ENCODE measurements at regions not wholly inside any gene's neighbourhood (a gene's known extent, or its start where the extent isn't known, plus 50 kb on each side); places are given as distances from the start of the nearest gene placed in this dataset.
"Not testable (repeated sequence)": the region's sequence is repeated elsewhere in the genome, so short reads cannot be mapped to it uniquely, and the experiment has no call there.

DNA sequence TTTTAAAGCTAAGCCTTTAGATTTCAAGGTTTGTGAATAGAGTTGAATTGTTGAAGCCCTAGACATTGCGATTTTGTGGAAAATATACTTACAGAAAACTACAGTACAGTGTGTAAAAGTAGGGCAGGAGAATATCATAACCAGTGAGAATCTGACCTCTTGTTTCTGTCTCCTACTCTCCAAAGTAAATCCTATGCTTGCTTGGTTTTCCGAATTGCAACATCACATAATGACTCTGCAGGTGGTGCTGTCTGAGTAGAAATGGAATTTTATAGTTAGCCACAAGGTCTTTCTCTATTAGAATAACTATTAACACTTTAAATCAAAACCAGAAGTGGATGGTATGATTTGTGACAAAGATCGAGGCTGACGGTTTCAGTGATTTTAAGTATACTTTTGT, 505.6 kb downstream of the RAPGEF2 start:
- in situ Hi-C loops (cut with HindIII; ENCODE audit: low sequenced_read_pairs), result no loop called here

GRCh38 chr4:159632031-159632430, 529.2 kb downstream of the RAPGEF2 start:
- in situ Hi-C loops (cut with HindIII; ENCODE audit: low sequenced_read_pairs), result no loop called here

GRCh38 chr4:159639671-159640323, 536.9 kb downstream of the RAPGEF2 start:
- in situ Hi-C loops (cut with HindIII; ENCODE audit: low sequenced_read_pairs), result loop anchor here (5.0 kb wide), 1 partner anchor 42 kb away; no protein-coding TSS in a partner anchor

DNA sequence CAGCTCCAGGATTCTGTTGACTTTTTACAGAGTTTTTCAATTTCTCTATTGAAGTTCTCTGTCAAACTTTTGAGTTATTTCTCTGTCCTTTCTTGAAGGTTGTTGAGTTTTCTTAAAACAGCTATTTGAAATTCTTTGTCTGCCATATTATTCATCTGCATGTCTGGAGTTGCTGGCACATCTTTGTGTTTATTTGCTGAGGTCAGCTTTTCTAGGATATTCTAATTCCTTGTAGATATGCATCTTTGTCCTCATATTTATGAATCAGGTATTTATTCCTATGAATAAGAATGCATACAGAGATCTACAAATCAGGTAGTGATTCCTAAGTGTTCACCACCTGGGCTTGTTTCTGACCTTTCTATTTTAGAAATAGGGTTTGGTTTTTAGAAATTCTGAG, 546.4 kb downstream of the RAPGEF2 start:
- in situ Hi-C loops (cut with HindIII; ENCODE audit: low sequenced_read_pairs), result no loop called here

DNA sequence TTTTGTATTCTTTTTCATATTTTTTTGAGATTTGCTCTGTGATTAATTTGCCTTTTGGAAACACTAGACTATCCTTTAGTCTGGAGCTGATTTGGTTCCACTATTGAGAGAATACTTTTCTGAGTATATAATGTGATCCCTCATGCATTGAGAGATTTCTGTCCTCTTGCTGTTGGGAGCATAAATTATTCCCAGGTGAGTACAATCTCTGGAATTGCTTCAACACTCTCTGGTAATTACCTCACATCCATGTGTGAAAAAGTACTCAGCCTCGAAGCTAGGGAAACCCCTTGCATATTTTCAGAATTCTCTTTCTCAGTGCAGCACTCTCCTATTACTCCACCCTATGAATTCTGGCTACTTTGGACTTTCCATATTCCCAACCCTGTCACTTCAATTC, 550.0 kb downstream of the RAPGEF2 start:
- in situ Hi-C loops (cut with HindIII; ENCODE audit: low sequenced_read_pairs), result no loop called here

GRCh38 chr4:159655547-159655946, 552.7 kb downstream of the RAPGEF2 start:
- in situ Hi-C loops (cut with HindIII; ENCODE audit: low sequenced_read_pairs), result no loop called here

- in situ Hi-C loops (cut with HindIII; ENCODE audit: low sequenced_read_pairs), result no loop called here
These were observed 566.2 kb downstream of the RAPGEF2 start for GRCh38 chr4:159669094-159669493.

- in situ Hi-C loops (cut with HindIII; ENCODE audit: low sequenced_read_pairs), result no loop called here
These were observed 570.3 kb downstream of the RAPGEF2 start for GRCh38 chr4:159673221-159673620.

DNA sequence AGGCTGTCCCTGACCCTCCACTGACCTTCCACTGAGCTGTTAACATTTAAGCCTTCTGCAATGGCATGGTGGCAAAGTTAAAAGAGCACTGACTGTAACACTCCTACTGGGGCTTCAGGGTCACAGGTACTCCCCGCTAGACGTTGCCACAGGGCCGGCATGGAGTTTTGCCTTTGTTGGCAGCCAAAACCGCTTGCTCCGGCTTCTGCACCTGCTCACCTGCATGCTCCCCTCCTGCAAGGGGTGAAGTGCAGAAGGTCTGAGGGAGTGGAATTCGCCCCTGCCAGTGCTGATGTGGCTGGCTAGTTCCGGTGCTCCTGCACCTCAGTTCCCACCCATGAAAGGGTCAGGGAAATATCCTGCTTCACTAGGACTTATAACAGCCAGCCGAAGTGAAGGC, 571.4 kb downstream of the RAPGEF2 start:
- in situ Hi-C loops (cut with HindIII; ENCODE audit: low sequenced_read_pairs), result no loop called here

- in situ Hi-C loops (cut with HindIII; ENCODE audit: low sequenced_read_pairs), result no loop called here
These were observed 574.6 kb downstream of the RAPGEF2 start for GRCh38 chr4:159677521-159677920.

DNA sequence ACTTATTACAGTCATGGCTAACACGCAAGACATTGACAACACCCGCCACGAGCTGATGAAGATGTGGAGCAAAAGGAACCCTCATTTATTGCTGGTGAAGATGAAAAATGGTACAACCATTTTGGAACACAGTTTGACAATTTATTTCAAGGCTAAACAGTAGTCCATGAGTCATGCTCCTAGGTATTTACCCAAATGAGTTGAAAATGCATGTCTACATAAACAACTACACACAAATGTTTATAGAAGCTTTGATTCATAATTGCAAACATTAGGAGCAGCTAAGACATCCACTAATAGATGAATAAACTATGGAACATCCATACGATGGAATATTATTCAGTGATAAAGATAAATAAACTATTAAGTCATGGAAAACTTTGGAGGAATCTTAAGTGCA, 580.1 kb downstream of the RAPGEF2 start:
- in situ Hi-C loops (cut with HindIII; ENCODE audit: low sequenced_read_pairs), result no loop called here

- in situ Hi-C loops (cut with HindIII; ENCODE audit: low sequenced_read_pairs), result no loop called here
These were observed 581.2 kb downstream of the RAPGEF2 start for GRCh38 chr4:159684061-159684460.

DNA sequence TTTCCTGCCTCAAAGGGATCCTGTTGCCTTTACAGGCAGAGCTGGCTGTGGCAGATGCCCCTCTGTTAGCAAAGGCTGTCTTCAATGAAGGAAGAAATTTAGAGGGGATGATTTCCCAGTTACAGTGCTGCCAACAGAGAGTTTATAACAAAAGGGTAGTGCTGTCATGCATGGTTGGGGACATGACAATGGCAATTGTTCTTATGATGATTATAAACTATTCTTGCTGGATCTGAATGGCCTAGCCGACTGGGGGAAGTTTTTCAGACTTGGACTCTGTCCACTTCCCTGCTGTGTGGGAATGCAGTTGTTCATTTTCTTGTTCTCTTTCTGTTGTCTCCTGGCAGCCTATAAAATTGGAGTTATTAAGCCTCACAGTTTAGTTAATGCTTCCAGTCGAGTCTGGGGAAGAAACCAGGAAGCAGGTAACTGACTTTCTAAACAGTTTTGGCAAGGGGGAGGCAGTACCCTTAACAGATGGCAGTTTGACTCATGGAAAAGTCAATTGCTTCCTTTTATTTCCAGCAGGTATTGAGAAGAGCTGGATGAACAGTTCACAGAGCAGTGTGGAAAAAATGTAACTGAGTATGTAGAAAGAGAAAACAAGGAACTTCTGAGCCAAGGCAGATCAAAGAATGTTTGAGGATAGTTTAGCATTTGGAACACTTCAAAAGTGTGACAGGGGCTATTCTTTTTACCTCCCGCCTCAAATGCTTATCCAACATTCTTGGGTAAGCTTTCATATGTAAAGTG, 582.6 kb downstream of the RAPGEF2 start:
- in situ Hi-C loops (cut with HindIII; ENCODE audit: low sequenced_read_pairs), result no loop called here

- in situ Hi-C loops (cut with HindIII; ENCODE audit: low sequenced_read_pairs), result no loop called here
These were observed 586.6 kb downstream of the RAPGEF2 start for GRCh38 chr4:159689526-159689925.

DNA sequence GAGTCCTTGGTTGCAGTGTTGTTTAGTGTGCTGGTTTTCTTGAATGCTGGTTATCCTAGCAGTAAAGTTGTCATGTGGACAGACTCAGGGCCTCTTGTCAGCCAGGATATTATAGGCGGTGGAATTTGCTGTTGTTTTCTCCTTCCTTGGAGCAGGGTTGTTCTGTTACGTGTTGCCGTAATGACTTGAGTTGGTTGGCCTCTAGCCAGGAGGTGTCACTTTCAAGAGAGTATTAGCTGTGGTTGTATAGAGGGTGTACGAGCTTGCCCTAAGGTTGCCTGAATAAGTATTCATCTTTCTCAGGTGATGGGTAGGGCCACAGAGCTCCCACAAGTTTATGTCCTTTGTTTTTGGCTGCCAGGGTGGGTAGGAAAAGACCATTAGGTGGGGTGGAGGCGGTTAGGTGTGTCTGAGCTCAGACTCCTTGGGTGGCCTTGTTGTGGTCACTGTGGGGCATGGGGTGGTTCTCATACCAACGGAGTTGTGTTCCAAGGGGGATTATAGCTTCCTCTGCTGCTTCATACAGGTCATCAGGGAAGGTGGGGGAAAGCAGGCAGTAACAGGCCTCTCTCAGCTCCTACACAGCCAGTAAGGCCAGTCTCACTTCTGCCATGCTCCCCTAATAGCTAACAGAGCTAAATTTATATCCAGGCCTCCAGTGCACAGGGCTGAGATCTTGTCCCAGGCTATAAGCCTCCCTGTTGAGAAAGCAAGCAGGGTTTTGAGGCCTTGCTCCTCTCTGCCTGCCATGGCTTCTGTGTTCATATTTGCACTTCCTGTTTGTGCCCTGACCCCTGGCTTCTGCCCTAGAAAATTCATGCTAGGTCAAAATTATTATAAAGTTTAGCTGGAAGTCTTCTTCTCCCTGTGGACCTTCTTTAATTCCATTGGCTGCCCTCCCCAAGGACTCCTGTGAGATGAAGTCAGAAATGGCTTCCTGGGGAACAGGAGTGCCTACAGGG, 594.7 kb downstream of the RAPGEF2 start:
- in situ Hi-C loops (cut with HindIII; ENCODE audit: low sequenced_read_pairs), result no loop called here

- in situ Hi-C loops (cut with HindIII; ENCODE audit: low sequenced_read_pairs), result no loop called here
These were observed 595.5 kb downstream of the RAPGEF2 start for GRCh38 chr4:159698336-159698735.

DNA sequence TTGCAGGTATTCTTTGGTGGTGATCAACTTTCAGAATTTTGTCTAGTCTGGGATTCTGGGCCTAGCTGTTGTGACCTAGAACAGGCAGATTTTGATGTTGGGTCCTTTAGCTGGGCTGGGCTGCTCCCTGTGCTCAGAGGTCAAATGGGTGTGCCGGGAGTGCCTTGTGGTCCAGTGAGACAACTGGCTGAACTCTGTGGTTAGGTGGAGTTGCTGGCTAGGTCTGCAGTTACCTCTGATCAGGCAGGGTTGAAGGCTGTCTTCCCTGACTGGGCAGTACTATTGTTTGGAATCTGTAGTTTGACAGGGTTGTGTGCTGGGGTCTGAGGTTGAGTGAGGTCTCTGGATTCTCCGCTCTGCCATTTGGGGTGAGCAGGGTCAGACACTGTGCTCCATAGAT, 599.3 kb downstream of the RAPGEF2 start:
- in situ Hi-C loops (cut with HindIII; ENCODE audit: low sequenced_read_pairs), result no loop called here

DNA sequence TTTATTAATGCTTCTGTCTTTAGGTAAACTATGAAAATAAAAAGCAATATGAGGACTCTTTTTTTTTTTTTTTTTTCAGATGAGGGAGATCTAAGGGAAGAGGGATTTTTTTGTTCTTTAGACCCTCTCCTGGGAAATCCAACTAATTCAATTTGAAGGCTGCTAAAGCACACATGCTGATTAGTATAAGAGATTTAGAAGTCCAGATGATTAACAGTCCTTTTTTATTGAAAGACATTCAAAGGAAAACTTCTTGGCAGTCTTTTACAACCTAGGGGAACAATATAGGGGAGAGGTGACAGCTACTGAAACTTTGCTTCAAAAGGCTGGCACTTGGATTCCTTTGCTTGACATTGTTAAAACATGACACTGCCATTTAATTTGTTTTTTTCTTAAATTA, 602.5 kb downstream of the RAPGEF2 start:
- in situ Hi-C loops (cut with HindIII; ENCODE audit: low sequenced_read_pairs), result no loop called here

DNA sequence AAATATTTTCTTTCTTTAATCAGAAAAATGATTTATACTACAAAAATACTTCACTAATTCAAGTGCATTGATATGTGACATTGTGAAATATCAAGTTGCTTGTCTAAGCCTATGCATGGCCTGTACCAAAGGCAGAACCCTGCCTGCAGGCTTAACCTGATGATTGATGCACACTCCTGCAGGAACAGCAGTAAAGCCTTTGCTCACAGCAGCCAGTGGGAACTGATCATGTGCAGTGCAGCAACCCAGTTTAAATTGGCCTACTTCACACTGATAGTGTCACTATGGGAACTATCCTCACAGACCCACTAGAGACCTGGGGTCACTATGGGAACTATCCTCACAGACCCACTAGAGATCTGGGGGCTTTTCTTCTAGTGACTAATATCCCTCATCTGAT, 603.8 kb downstream of the RAPGEF2 start:
- in situ Hi-C loops (cut with HindIII; ENCODE audit: low sequenced_read_pairs), result no loop called here

DNA sequence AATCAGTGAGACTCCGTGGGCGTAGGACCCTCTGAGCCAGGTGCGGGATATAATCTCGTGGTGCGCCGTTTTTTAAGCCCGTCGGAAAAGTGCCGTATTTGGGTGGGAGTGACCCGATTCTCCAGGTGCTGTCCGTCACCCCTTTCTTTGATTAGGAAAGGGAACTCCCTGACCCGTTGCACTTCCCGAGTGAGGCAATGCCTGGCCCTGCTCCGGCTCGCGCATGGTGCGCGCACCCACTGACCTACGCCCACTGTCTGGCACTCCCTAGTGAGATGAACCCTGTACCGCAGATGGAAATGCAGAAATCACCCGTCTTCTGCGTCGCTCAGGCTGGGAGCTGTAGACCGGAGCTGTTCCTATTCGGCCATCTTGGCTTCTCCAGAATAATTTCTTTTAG, 612.3 kb downstream of the RAPGEF2 start:
- in situ Hi-C loops (cut with HindIII; ENCODE audit: low sequenced_read_pairs), result not testable (repeated sequence)

DNA sequence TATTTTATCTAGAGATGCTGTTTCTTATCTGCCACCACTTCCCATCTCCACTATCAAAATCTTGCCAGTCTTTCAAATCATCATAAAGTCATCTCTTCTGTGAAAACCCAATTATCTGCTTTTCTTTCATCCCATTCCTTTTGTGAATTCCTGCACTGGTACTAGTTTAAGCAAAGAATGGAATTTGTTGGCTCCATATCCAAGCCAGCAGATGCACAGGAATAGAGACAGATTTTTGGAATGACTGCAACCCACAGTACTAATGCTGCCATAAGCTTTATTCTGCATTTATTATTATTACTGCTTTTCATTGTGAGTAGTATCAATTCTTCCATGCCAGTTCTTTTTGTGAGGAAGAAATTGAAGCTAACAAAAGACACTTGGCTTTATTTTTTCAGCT, 616.7 kb downstream of the RAPGEF2 start:
- in situ Hi-C loops (cut with HindIII; ENCODE audit: low sequenced_read_pairs), result no loop called here

All from endothelial cell of hepatic sinusoid (primary cell).